SU-DHL-6 (cell line): ENCODE measurements at regions not wholly inside any gene's neighbourhood (a gene's known extent, or its start where the extent isn't known, plus 50 kb on each side); places are given as distances from the start of the nearest gene placed in this dataset.

Experiments
- H2AFZ ChIP-seq: fragments of 200-600 bp; sonication (generic); 2 replicates; pipeline ENCODE4 v1.6.1; 2014; ENCODE audit warnings: low read depth, mild to moderate bottlenecking, moderate library complexity, mixed read lengths, antibody characterized with exemption, low read length; ENCODE audit not compliant: severe bottlenecking
- H3F3A ChIP-seq: fragments of 200-600 bp; shearing (Covaris generic); 2 replicates; pipeline ENCODE4 v1.6.0; 2016; ENCODE audit warnings: antibody characterized with exemption, mild to moderate bottlenecking; ENCODE audit not compliant: insufficient read depth
- H3K27ac ChIP-seq: fragments of 200-600 bp; sonication (generic); 2 replicates; pipeline ENCODE4 v1.5.1; 2016; ENCODE audit warnings: low read depth, mild to moderate bottlenecking, low read length, moderate library complexity, mixed read lengths
- H3K27me3 ChIP-seq: fragments of 200-600 bp; sonication (generic), shearing (Covaris generic); 2 replicates; pipeline ENCODE4 v1.6.0; 2014; ENCODE audit warnings: mild to moderate bottlenecking, low read length
- H3K36me3 ChIP-seq: fragments of 200-600 bp; sonication (generic); 2 replicates; pipeline ENCODE4 v1.6.1; 2014; ENCODE audit warnings: mild to moderate bottlenecking, low read length, mixed read lengths
- H3K4me2 ChIP-seq: fragments of 300-600, 200-600 bp; shearing (Covaris generic), sonication (generic); 2 replicates; pipeline ENCODE4 v1.6.0; 2014; ENCODE audit warnings: low read length, low read depth, mild to moderate bottlenecking; ENCODE audit not compliant: poor library complexity, severe bottlenecking
- H3K4me3 ChIP-seq: fragments of 200-600 bp; sonication (generic); 2 replicates; pipeline ENCODE4 v1.5.1; 2014; ENCODE audit warnings: antibody characterized with exemption, low read length, mild to moderate bottlenecking, mixed read lengths; ENCODE audit not compliant: insufficient read depth, poor library complexity, severe bottlenecking
- H3K79me2 ChIP-seq: fragments of 200-600 bp; sonication (generic); 2 replicates; pipeline ENCODE4 v1.6.1; 2014; ENCODE audit warnings: mild to moderate bottlenecking, low read length, moderate library complexity; ENCODE audit not compliant: insufficient read depth
- H3K9ac ChIP-seq: fragments of 200-600 bp; sonication (generic); 2 replicates; pipeline ENCODE4 v1.7.0; 2014; ENCODE audit warnings: mild to moderate bottlenecking, low read length
- H3K9me2 ChIP-seq: fragments of 200-600 bp; sonication (generic); replicated peaks from 2 replicates; pipeline ENCODE4 v1.6.1; 2014; ENCODE audit warnings: low read length; ENCODE audit not compliant: insufficient read depth
- H3K9me3 ChIP-seq: fragments of 200-600 bp; sonication (generic); 2 replicates; pipeline ENCODE4 v1.6.1; 2014; ENCODE audit warnings: low read length, mixed read lengths; ENCODE audit not compliant: insufficient read depth
- H4K20me1 ChIP-seq: fragments of 200-600 bp; sonication (generic); 2 replicates; pipeline ENCODE4 v1.6.1; 2014; ENCODE audit warnings: low read depth, mild to moderate bottlenecking, antibody characterized with exemption, low read length, moderate library complexity, mixed read lengths
- CTCF ChIP-seq: fragments of 200-600 bp; sonication (generic); IDR thresholded peaks from one replicate; pipeline ENCODE4 v1.5.1; 2017; ENCODE audit warnings: antibody characterized with exemption, mild to moderate bottlenecking, low read length, moderate library complexity; ENCODE audit not compliant: insufficient read depth, poor library complexity, severe bottlenecking
- EZH2phosphoT487 ChIP-seq: fragments of 200-600 bp; sonication (generic), shearing (Covaris generic); conservative IDR thresholded peaks from 2 replicates; pipeline ENCODE4 v1.6.1; 2018; ENCODE audit warnings: mild to moderate bottlenecking, antibody characterized with exemption, low read length, moderate library complexity, mixed read lengths

DNA sequence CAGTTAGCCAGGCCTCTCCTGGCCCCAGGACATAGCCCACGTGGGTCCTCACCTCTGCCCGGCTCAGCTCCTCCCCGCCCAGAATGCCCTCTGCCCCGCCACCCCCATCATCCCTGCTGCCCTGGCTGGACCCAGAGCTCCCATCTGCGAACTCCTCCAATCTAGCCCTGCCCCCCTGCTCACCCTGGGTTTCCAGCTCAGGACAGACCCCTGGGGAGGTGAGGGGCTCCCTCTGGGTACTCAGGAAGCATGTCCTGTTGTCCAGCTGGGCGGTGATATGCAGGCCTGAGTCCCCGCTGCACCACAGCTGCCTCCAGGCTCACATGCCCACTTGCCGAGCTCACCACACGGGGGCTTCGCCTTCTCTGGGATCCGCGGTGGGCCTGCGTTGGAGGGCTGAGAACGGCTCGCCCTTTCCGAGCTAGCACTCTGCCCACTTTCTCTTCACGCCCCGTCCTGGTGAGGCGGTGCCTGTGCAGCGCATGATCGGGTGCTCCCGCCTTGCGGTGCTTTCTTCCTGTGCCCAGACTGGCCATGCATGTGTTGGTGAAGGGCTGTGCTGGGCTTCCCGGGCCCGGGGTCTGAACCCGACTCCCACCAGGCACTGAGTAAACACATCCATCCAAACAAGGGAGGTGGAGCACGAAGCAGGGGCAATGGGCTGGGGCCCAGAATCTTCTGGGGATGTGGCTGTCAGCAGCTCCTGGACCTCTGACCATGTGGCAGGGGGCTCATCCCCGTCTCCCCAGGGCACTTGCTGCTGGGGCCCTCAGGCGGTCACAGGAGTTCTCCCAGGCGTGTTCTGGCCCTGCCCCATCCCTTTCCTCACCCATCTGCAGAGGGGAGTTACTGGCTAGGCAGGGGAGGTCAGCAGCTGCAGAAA lies 74.3 kb downstream of the RGS12 start:
- Histone ChIP-seq H3F3A (no peaks in the 10 kb centered on the region), H3K36me3 (no peaks in the 10 kb centered on the region), H3K4me2 (no peak overlapping the region), H2AFZ (no peak overlapping the region), H4K20me1 (no peaks in the 10 kb centered on the region), H3K79me2 (no peaks in the 10 kb centered on the region), H3K9ac (no peak overlapping the region), H3K9me2 (no peaks in the 10 kb centered on the region), H3K4me3 (no peak overlapping the region), H3K9me3 (no peaks in the 10 kb centered on the region), H3K27ac (no peak overlapping the region), H3K27me3 (no peaks in the 10 kb centered on the region)
- TF ChIP-seq EZH2phosphoT487 (no peak), CTCF (no peak)

DNA sequence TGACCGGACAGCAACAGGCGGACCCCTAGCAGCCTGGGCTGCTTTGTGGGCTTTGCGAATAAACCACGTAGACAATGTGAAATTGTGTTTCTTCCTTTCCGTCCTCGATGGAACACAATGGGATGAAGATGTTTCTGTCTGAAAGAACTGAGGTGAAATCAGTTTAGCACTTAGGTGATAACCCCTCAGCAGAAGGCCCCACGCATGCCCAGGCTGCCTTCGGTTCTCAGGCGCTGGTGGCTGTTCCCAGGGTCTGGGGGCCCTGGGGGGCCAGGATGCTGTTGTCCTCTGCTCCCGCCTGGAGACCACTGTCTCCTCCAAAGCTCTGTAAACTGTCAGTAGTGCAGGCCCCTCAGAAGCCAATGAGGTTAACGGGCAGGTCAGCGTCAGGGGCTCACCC lies 73.9 kb upstream of the HGFAC start:
- H3K9ac ChIP-seq: no peak overlapping the region
- no peak overlapping the region for H3K4me2 ChIP-seq
- no peaks in the 10 kb centered on the region for H3K9me3 ChIP-seq
- no peaks in the 10 kb centered on the region for H3K79me2 ChIP-seq
- no peaks in the 10 kb centered on the region for H3K27me3 ChIP-seq
- H4K20me1 ChIP-seq: no peaks in the 10 kb centered on the region
- no peaks in the 10 kb centered on the region for H3K36me3 ChIP-seq
- H3K9me2 ChIP-seq: no peaks in the 10 kb centered on the region
- H3F3A ChIP-seq: no peaks in the 10 kb centered on the region
- no peak overlapping the region for H2AFZ ChIP-seq
- H3K27ac ChIP-seq: no peak overlapping the region
- TF ChIP-seq CTCF (no peak), EZH2phosphoT487 (no peak)
- no peak overlapping the region for H3K4me3 ChIP-seq

- TF ChIP-seq CTCF: no peak
- no peak for TF ChIP-seq EZH2phosphoT487
- no peak overlapping the region for H3K9ac ChIP-seq
- H3K27me3 ChIP-seq: no peaks in the 10 kb centered on the region
- H3K9me3 ChIP-seq: no peaks in the 10 kb centered on the region
- H4K20me1 ChIP-seq: no peaks in the 10 kb centered on the region
- no peak overlapping the region for H3K4me2 ChIP-seq
- H3K4me3 ChIP-seq: no peak overlapping the region
- H3K36me3 ChIP-seq: no peaks in the 10 kb centered on the region
- H2AFZ ChIP-seq: no peak overlapping the region
- H3K9me2 ChIP-seq: no peaks in the 10 kb centered on the region
- no peaks in the 10 kb centered on the region for H3K79me2 ChIP-seq
- no peaks in the 10 kb centered on the region for H3F3A ChIP-seq
- H3K27ac ChIP-seq: no peak overlapping the region
These were observed 73.4 kb upstream of the HGFAC start for GRCh38 chr4:3368334-3368733.
